ENCODE measurements at regions not wholly inside any gene's neighbourhood (a gene's known extent, or its start where the extent isn't known, plus 50 kb on each side); places are given as distances from the start of the nearest gene placed in this dataset.

DNA sequence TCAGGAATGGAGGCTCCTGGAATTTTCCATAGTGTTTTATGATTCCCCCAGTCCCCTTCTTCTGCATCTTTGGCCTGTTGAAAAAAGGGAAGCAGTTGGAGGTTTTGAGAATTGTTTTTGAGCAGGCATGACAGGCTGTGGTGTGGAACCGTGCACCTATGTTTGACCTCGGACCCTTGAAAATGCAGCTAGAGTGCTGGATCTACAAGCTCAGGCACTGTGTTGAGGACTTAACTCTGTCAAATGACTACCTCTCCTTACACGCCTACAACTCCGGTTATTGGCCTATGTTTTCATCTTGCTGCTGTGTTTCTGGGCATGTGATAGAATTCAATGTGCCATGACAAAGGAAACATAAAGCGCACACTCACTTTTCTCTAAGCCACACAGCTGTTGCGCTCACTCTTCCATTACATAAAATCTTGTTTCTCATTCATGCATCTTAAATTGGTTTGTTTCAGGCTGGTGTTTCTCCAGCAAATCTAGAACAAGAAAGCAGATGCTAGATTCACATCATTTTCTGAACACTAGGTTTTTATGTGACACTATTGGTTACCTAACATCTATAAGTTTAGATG, 616.6 kb downstream of the FGF9 start:
- TF ChIP-seq CTCF (IDR thresholded peaks at IDR 0.05) (no peak), POLR2AphosphoS5 (IDR thresholded peaks at IDR 0.05; ENCODE audit: low read depth, low read length) (no peak), SIN3A (IDR thresholded peaks at IDR 0.05; ENCODE audit: borderline replicate concordance, insufficient read depth, low read depth, low read length) (no peak)
- TF ChIP-seq, protein P1, sequence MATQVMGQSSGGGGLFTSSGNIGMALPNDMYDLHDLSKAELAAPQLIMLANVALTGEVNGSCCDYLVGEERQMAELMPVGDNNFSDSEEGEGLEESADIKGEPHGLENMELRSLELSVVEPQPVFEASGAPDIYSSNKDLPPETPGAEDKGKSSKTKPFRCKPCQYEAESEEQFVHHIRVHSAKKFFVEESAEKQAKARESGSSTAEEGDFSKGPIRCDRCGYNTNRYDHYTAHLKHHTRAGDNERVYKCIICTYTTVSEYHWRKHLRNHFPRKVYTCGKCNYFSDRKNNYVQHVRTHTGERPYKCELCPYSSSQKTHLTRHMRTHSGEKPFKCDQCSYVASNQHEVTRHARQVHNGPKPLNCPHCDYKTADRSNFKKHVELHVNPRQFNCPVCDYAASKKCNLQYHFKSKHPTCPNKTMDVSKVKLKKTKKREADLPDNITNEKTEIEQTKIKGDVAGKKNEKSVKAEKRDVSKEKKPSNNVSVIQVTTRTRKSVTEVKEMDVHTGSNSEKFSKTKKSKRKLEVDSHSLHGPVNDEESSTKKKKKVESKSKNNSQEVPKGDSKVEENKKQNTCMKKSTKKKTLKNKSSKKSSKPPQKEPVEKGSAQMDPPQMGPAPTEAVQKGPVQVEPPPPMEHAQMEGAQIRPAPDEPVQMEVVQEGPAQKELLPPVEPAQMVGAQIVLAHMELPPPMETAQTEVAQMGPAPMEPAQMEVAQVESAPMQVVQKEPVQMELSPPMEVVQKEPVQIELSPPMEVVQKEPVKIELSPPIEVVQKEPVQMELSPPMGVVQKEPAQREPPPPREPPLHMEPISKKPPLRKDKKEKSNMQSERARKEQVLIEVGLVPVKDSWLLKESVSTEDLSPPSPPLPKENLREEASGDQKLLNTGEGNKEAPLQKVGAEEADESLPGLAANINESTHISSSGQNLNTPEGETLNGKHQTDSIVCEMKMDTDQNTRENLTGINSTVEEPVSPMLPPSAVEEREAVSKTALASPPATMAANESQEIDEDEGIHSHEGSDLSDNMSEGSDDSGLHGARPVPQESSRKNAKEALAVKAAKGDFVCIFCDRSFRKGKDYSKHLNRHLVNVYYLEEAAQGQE (IDR thresholded peaks at IDR 0.05; ENCODE audit: insufficient read depth in 1 of 2, low read depth in 2 of 2, low read length in 1 of 2) = no peak
